ENCODE measurements at regions not wholly inside any gene's neighbourhood (a gene's known extent, or its start where the extent isn't known, plus 50 kb on each side); places are given as distances from the start of the nearest gene placed in this dataset.

DNA sequence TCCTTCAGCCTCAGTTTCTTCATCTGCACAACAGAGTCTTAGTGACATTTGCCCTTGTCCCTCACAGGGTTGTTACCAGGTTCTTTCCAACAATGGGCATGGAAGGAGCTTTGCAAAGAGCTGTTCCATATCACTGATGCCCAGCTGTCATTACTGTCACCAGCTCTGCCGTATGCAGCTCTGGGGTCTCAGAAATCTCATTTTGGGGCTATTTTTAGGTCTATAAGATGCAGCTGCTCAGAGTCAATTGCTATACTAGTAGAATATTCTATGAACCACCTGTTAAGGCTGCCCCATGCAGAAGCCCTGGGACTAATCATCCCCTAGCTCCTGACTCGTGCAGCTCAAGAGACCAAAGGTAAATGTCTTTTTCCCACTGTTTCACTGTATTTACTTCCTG, 105.1 kb upstream of the TNPO1 start:
- Histone ChIP-seq H3K36me3 (ENCODE audit: control insufficient read depth in 2 of 2, extremely low read depth in 1 of 2, insufficient read depth in 2 of 2, low read length in 2 of 2) (no peaks in the 10 kb centered on the region), H3K4me3 (ENCODE audit: control insufficient read depth in 2 of 3, extremely low read depth in 1 of 3, insufficient read depth in 2 of 3, low read depth in 1 of 3, low read length in 3 of 3) (no peak overlapping the region), H3K27ac (ENCODE audit: control insufficient read depth, insufficient read depth, low read length) (no peak overlapping the region), H3K9ac (ENCODE audit: control insufficient read depth, extremely low read depth, insufficient read depth, low read length) (no peak overlapping the region), H4K20me1 (ENCODE audit: control insufficient read depth, extremely low read depth, insufficient read depth, low read length) (no peaks in the 10 kb centered on the region), H3K79me2 (ENCODE audit: control insufficient read depth, insufficient read depth, low read length) (no peaks in the 10 kb centered on the region), H3K27me3 (ENCODE audit: control insufficient read depth, extremely low read depth, insufficient read depth, low read length) (peaks cover 20% of the 10 kb centered on the region), H3K4me1 (ENCODE audit: control insufficient read depth, extremely low read depth, insufficient read depth, low read length) (no peaks in the 10 kb centered on the region), H3K9me3 (ENCODE audit: control insufficient read depth, low read depth, low read length) (peaks cover 2% of the 10 kb centered on the region), H3K4me2 (ENCODE audit: control insufficient read depth, extremely low read depth, insufficient read depth, low read depth, low read length) (no peak overlapping the region), H3K9me1 (ENCODE audit: control insufficient read depth, extremely low read depth, insufficient read depth, low read length) (no peaks in the 10 kb centered on the region), H2AFZ (ENCODE audit: control insufficient read depth, low read length) (no peak overlapping the region)
- DNase-seq (ENCODE audit: low read depth, low spot score): no peak
- TF ChIP-seq, protein P1, sequence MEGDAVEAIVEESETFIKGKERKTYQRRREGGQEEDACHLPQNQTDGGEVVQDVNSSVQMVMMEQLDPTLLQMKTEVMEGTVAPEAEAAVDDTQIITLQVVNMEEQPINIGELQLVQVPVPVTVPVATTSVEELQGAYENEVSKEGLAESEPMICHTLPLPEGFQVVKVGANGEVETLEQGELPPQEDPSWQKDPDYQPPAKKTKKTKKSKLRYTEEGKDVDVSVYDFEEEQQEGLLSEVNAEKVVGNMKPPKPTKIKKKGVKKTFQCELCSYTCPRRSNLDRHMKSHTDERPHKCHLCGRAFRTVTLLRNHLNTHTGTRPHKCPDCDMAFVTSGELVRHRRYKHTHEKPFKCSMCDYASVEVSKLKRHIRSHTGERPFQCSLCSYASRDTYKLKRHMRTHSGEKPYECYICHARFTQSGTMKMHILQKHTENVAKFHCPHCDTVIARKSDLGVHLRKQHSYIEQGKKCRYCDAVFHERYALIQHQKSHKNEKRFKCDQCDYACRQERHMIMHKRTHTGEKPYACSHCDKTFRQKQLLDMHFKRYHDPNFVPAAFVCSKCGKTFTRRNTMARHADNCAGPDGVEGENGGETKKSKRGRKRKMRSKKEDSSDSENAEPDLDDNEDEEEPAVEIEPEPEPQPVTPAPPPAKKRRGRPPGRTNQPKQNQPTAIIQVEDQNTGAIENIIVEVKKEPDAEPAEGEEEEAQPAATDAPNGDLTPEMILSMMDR (optimal IDR thresholded peaks at IDR 0.05 in 1 of 3, IDR thresholded peaks at IDR 0.05 in 1 of 3, conservative IDR thresholded peaks at IDR 0.05 in 1 of 3; ENCODE audit: extremely low read depth in 1 of 3, insufficient read depth in 2 of 3, low read length in 3 of 3): no peak
- TF ChIP-seq EZH2 (IDR thresholded peaks at IDR 0.05; ENCODE audit: low read length): no peak
- dilution Hi-C loops (cut with MboI; ENCODE audit: extremely low pct_ligation_motif_present, low sequenced_read_pairs): no loop called here
- no peak for FAIRE-seq

DNA sequence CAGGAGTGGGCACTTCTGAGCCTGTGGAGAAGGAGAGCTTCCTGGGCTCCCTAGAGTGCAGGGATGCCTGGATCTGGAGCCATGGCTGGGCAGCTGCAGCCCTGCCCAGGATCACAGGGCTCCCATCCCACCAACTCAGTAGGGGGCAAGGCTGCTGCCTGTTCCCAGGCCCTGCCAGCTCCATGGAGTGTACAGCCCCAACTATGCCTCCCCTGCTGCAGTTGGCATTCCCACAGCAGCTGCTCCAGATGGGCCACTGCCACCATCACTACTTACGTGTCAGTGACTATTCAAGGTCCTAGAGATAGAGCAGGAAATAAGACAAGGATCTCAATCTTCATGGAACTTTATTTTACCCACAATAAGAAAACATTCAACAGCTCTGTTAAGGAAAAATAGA, 107.1 kb upstream of the TNPO1 start:
- H3K9me3 ChIP-seq (ENCODE audit: control insufficient read depth, low read depth, low read length): peaks cover 2% of the 10 kb centered on the region
- H3K9ac ChIP-seq (ENCODE audit: control insufficient read depth, extremely low read depth, insufficient read depth, low read length): no peak overlapping the region
- H3K79me2 ChIP-seq (ENCODE audit: control insufficient read depth, insufficient read depth, low read length): no peaks in the 10 kb centered on the region
- TF ChIP-seq, protein P1 (optimal IDR thresholded peaks at IDR 0.05 in 1 of 3, IDR thresholded peaks at IDR 0.05 in 1 of 3, conservative IDR thresholded peaks at IDR 0.05 in 1 of 3; ENCODE audit: extremely low read depth in 1 of 3, insufficient read depth in 2 of 3, low read length in 3 of 3): no peak
- no peak for TF ChIP-seq EZH2 (IDR thresholded peaks at IDR 0.05; ENCODE audit: low read length)
- H3K9me1 ChIP-seq (ENCODE audit: control insufficient read depth, extremely low read depth, insufficient read depth, low read length): no peaks in the 10 kb centered on the region
- H3K4me3 ChIP-seq (ENCODE audit: control insufficient read depth in 2 of 3, extremely low read depth in 1 of 3, insufficient read depth in 2 of 3, low read depth in 1 of 3, low read length in 3 of 3): no peak overlapping the region
- H3K36me3 ChIP-seq (ENCODE audit: control insufficient read depth in 2 of 2, extremely low read depth in 1 of 2, insufficient read depth in 2 of 2, low read length in 2 of 2): no peaks in the 10 kb centered on the region
- dilution Hi-C loops (cut with MboI; ENCODE audit: extremely low pct_ligation_motif_present, low sequenced_read_pairs): no loop called here
- DNase-seq (ENCODE audit: low read depth, low spot score): no peak
- H2AFZ ChIP-seq (ENCODE audit: control insufficient read depth, low read length): no peak overlapping the region
- no peaks in the 10 kb centered on the region for H3K4me1 ChIP-seq (ENCODE audit: control insufficient read depth, extremely low read depth, insufficient read depth, low read length)
- peaks cover 20% of the 10 kb centered on the region for H3K27me3 ChIP-seq (ENCODE audit: control insufficient read depth, extremely low read depth, insufficient read depth, low read length)
- no peak overlapping the region for H3K4me2 ChIP-seq (ENCODE audit: control insufficient read depth, extremely low read depth, insufficient read depth, low read depth, low read length)
- no peaks in the 10 kb centered on the region for H4K20me1 ChIP-seq (ENCODE audit: control insufficient read depth, extremely low read depth, insufficient read depth, low read length)
- no peak for FAIRE-seq
- no peak overlapping the region for H3K27ac ChIP-seq (ENCODE audit: control insufficient read depth, insufficient read depth, low read length)
